CD4-positive, alpha-beta T cell (primary cell): ENCODE measurements at regions not wholly inside any gene's neighbourhood (a gene's known extent, or its start where the extent isn't known, plus 50 kb on each side); places are given as distances from the start of the nearest gene placed in this dataset.

Source experiments
- ATAC-seq: fragments of 200-7000 bp; cut with Tn5 transposase; one replicate; pipeline ENCODE4 v1.10.0; 2022; ENCODE audit warnings: mild to moderate bottlenecking; ENCODE audit not compliant: poor library complexity
- CTCF ChIA-PET: fragments of 350-600 bp; sonication (Branson Sonifier 250); formaldehyde crosslinking; loops from one replicate; lab custom pipeline; 2021; ENCODE audit warnings: antibody characterized with exemption, inconsistent platforms; lab: Charles Lee
- POLR2A ChIA-PET: fragments of 350-600 bp; sonication (Branson Sonifier 250); formaldehyde crosslinking; loops from one replicate; lab custom pipeline; 2021; ENCODE audit warnings: antibody characterized with exemption, inconsistent platforms; lab: Charles Lee
- DNase-seq, 14 experiments: peaks; one replicate each; pipeline ENCODE4 v3.0.0-alpha.2; 2013 to 2020; ENCODE audit warnings: mixed read lengths in 2 of 14
- H3K27ac ChIP-seq, 2 donors: one replicate each; pipeline versions ENCODE4 v1.5.1 to v1.7.0; 2013; ENCODE audit warnings: low read length in 2 of 2, low read depth in 1 of 2, mild to moderate bottlenecking in 1 of 2
- H3K27me3 ChIP-seq, 2 experiments: 1 replicate in 1 of 2; 2 replicates in 1 of 2; pipeline versions ENCODE4 v1.6.1 to v1.7.0; 2013; ENCODE audit warnings: low read length in 2 of 2, control low read depth in 1 of 2, mild to moderate bottlenecking in 1 of 2, moderate library complexity in 1 of 2; ENCODE audit not compliant: insufficient read depth in 2 of 2, control insufficient read depth in 1 of 2
- H3K36me3 ChIP-seq: one replicate; pipeline ENCODE4 v1.6.1; 2013; ENCODE audit warnings: low read length, control low read depth; ENCODE audit not compliant: insufficient read depth
- H3K4me1 ChIP-seq: one replicate; pipeline ENCODE4 v1.6.1; 2013; ENCODE audit warnings: low read length, control low read depth; ENCODE audit not compliant: insufficient read depth
- H3K4me3 ChIP-seq: one replicate; pipeline ENCODE4 v1.5.1; 2013; ENCODE audit warnings: mild to moderate bottlenecking, low read length, moderate library complexity
- H3K9me3 ChIP-seq, 2 experiments: 1 replicate in 1 of 2; 2 replicates in 1 of 2; pipeline versions ENCODE4 v1.6.1 to v1.7.0; 2013; ENCODE audit warnings: low read length in 2 of 2, mild to moderate bottlenecking in 2 of 2, control low read depth in 1 of 2, moderate library complexity in 1 of 2; ENCODE audit not compliant: control insufficient read depth in 1 of 2, insufficient read depth in 1 of 2
- H3K27ac Mint-ChIP-seq: one replicate; pipeline ENCODE4 v1.8.0; 2020; ENCODE audit warnings: mixed read lengths
- H3K27me3 Mint-ChIP-seq: one replicate; pipeline ENCODE4 v1.8.0; 2021; ENCODE audit warnings: mixed read lengths
- H3K36me3 Mint-ChIP-seq: one replicate; pipeline ENCODE4 v1.8.0; 2021; ENCODE audit warnings: low read depth, mixed read lengths
- H3K4me1 Mint-ChIP-seq: one replicate; pipeline ENCODE4 v1.8.0; 2021; ENCODE audit warnings: low read depth, mixed read lengths
- H3K4me3 Mint-ChIP-seq: one replicate; pipeline ENCODE4 v1.8.0; 2020; ENCODE audit warnings: mild to moderate bottlenecking, mixed read lengths
- H3K9me3 Mint-ChIP-seq: one replicate; pipeline ENCODE4 v1.8.0; 2020; ENCODE audit warnings: mixed read lengths
- intact Hi-C, 2 experiments: fragments of 100-400 bp; cut with DNase I in 1 of 2; cut with micrococcal nuclease in 1 of 2; formaldehyde crosslinking; loops; one replicate each; pipeline versions ENCODE4 v1.15.1 to v1.9.0; 2023 to 2025; cut with DNase I, micrococcal nuclease
- TF ChIP-seq, protein P1 (sequence below): fragments of 200-600 bp; IDR thresholded peaks from one replicate; pipeline ENCODE4 v1.8.0; 2022; ENCODE audit warnings: antibody characterized with exemption, mild to moderate bottlenecking

GRCh38 chr12:90303771-90304170 is 595.1 kb upstream of the ATP2B1 start:
- H3K27ac Mint-ChIP-seq: no peak overlapping the region
- POLR2A ChIA-PET: no interaction called here
- no peaks in the 10 kb centered on the region for H3K36me3 Mint-ChIP-seq
- no peaks in the 10 kb centered on the region for H3K27me3 ChIP-seq
- no peaks in the 10 kb centered on the region for H3K9me3 Mint-ChIP-seq
- H3K9me3 ChIP-seq: no peaks in the 10 kb centered on the region
- CTCF ChIA-PET: no interaction called here
- no peak overlapping the region for H3K27ac ChIP-seq
- ATAC-seq (no peak), DNase-seq (no peak)
- H3K4me3 Mint-ChIP-seq: no peak overlapping the region
- H3K27me3 Mint-ChIP-seq: peaks cover 4% of the 10 kb centered on the region
- H3K36me3 ChIP-seq: no peaks in the 10 kb centered on the region
- TF ChIP-seq, protein P1, sequence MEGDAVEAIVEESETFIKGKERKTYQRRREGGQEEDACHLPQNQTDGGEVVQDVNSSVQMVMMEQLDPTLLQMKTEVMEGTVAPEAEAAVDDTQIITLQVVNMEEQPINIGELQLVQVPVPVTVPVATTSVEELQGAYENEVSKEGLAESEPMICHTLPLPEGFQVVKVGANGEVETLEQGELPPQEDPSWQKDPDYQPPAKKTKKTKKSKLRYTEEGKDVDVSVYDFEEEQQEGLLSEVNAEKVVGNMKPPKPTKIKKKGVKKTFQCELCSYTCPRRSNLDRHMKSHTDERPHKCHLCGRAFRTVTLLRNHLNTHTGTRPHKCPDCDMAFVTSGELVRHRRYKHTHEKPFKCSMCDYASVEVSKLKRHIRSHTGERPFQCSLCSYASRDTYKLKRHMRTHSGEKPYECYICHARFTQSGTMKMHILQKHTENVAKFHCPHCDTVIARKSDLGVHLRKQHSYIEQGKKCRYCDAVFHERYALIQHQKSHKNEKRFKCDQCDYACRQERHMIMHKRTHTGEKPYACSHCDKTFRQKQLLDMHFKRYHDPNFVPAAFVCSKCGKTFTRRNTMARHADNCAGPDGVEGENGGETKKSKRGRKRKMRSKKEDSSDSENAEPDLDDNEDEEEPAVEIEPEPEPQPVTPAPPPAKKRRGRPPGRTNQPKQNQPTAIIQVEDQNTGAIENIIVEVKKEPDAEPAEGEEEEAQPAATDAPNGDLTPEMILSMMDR: no peak
- H3K4me1 Mint-ChIP-seq: peaks cover 14% of the 10 kb centered on the region
- H3K4me1 ChIP-seq: no peaks in the 10 kb centered on the region
- H3K4me3 ChIP-seq: no peak overlapping the region
- intact Hi-C loops: no loop called here

GRCh38 chr12:90301561-90302133 is 593.0 kb upstream of the ATP2B1 start:
- no peaks in the 10 kb centered on the region for H3K36me3 Mint-ChIP-seq
- DNase-seq: no peak
- Histone ChIP-seq H3K36me3 (no peaks in the 10 kb centered on the region), H3K4me3 (no peak overlapping the region), H3K27ac (no peak overlapping the region), H3K27me3 (no peaks in the 10 kb centered on the region), H3K9me3 (no peaks in the 10 kb centered on the region), H3K4me1 (no peaks in the 10 kb centered on the region)
- POLR2A ChIA-PET: no interaction called here
- intact Hi-C loops: no loop called here
- H3K4me1 Mint-ChIP-seq: peaks cover 23% of the 10 kb centered on the region
- H3K27ac Mint-ChIP-seq: no peak overlapping the region
- no peak for ATAC-seq
- H3K4me3 Mint-ChIP-seq: no peak overlapping the region
- CTCF ChIA-PET: no interaction called here
- no peaks in the 10 kb centered on the region for H3K27me3 Mint-ChIP-seq
- no peaks in the 10 kb centered on the region for H3K9me3 Mint-ChIP-seq
- TF ChIP-seq, protein P1: no peak

- no peaks in the 10 kb centered on the region for H3K4me1 ChIP-seq
- no peaks in the 10 kb centered on the region for H3K36me3 ChIP-seq
- ATAC-seq (no peak), DNase-seq (no peak)
- no peaks in the 10 kb centered on the region for H3K36me3 Mint-ChIP-seq
- no peak overlapping the region for H3K27ac ChIP-seq
- H3K4me3 Mint-ChIP-seq: no peak overlapping the region
- peaks cover 23% of the 10 kb centered on the region for H3K4me1 Mint-ChIP-seq
- ChIA-PET CTCF (no interaction called here), POLR2A (no interaction called here)
- H3K9me3 ChIP-seq: no peaks in the 10 kb centered on the region
- H3K27me3 ChIP-seq: no peaks in the 10 kb centered on the region
- H3K9me3 Mint-ChIP-seq: no peaks in the 10 kb centered on the region
- no peak overlapping the region for H3K27ac Mint-ChIP-seq
- intact Hi-C loops: no loop called here
- H3K27me3 Mint-ChIP-seq: no peaks in the 10 kb centered on the region
- H3K4me3 ChIP-seq: no peak overlapping the region
- TF ChIP-seq, protein P1: no peak
These were observed 592.5 kb upstream of the ATP2B1 start for GRCh38 chr12:90301095-90301494.
